A673 (cell line): ENCODE measurements at regions not wholly inside any gene's neighbourhood (a gene's known extent, or its start where the extent isn't known, plus 50 kb on each side); places are given as distances from the start of the nearest gene placed in this dataset.

Source experiments
- EZH2 ChIP-seq: fragments of 200-600 bp; sonication (generic); IDR thresholded peaks from 2 replicates; pipeline ENCODE4 v1.6.1; 2017; ENCODE audit warnings: borderline replicate concordance, low read depth, mild to moderate bottlenecking, mixed read lengths, antibody characterized with exemption, low read length; ENCODE audit not compliant: poor library complexity, severe bottlenecking
- TF ChIP-seq, protein P1 (sequence below): fragments of 300-800, 200-600 bp; sonication (generic); conservative IDR thresholded peaks from 2 replicates; pipeline ENCODE4 v1.5.1; 2017; ENCODE audit warnings: low read depth, mild to moderate bottlenecking, antibody characterized with exemption, low read length, moderate library complexity, mixed read lengths

- no peak for TF ChIP-seq EZH2
- TF ChIP-seq, protein P1, sequence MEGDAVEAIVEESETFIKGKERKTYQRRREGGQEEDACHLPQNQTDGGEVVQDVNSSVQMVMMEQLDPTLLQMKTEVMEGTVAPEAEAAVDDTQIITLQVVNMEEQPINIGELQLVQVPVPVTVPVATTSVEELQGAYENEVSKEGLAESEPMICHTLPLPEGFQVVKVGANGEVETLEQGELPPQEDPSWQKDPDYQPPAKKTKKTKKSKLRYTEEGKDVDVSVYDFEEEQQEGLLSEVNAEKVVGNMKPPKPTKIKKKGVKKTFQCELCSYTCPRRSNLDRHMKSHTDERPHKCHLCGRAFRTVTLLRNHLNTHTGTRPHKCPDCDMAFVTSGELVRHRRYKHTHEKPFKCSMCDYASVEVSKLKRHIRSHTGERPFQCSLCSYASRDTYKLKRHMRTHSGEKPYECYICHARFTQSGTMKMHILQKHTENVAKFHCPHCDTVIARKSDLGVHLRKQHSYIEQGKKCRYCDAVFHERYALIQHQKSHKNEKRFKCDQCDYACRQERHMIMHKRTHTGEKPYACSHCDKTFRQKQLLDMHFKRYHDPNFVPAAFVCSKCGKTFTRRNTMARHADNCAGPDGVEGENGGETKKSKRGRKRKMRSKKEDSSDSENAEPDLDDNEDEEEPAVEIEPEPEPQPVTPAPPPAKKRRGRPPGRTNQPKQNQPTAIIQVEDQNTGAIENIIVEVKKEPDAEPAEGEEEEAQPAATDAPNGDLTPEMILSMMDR: no peak
Measured at GRCh38 chr3:23644676-23645075, 161.1 kb upstream of the UBE2E1 start.
